ENCODE measurements at regions not wholly inside any gene's neighbourhood (a gene's known extent, or its start where the extent isn't known, plus 50 kb on each side); places are given as distances from the start of the nearest gene placed in this dataset.

- Histone ChIP-seq H3K36me3 (ENCODE audit: control insufficient read depth in 2 of 2, extremely low read depth in 1 of 2, insufficient read depth in 2 of 2, low read length in 2 of 2) (no peaks in the 10 kb centered on the region), H4K20me1 (ENCODE audit: control insufficient read depth, extremely low read depth, insufficient read depth, low read length) (no peaks in the 10 kb centered on the region), H3K9me3 (ENCODE audit: control insufficient read depth, low read depth, low read length) (peaks cover 3% of the 10 kb centered on the region), H3K4me2 (ENCODE audit: control insufficient read depth, extremely low read depth, insufficient read depth, low read depth, low read length) (no peak overlapping the region), H3K9me1 (ENCODE audit: control insufficient read depth, extremely low read depth, insufficient read depth, low read length) (no peaks in the 10 kb centered on the region), H3K27ac (ENCODE audit: control insufficient read depth, insufficient read depth, low read length) (no peak overlapping the region), H3K27me3 (ENCODE audit: control insufficient read depth, extremely low read depth, insufficient read depth, low read length) (no peaks in the 10 kb centered on the region), H3K4me1 (ENCODE audit: control insufficient read depth, extremely low read depth, insufficient read depth, low read length) (no peaks in the 10 kb centered on the region), H3K79me2 (ENCODE audit: control insufficient read depth, insufficient read depth, low read length) (no peaks in the 10 kb centered on the region), H2AFZ (ENCODE audit: control insufficient read depth, low read length) (no peak overlapping the region), H3K4me3 (ENCODE audit: control insufficient read depth in 2 of 3, extremely low read depth in 1 of 3, insufficient read depth in 2 of 3, low read depth in 1 of 3, low read length in 3 of 3) (no peak overlapping the region), H3K9ac (ENCODE audit: control insufficient read depth, extremely low read depth, insufficient read depth, low read length) (no peak overlapping the region)
- no peak for DNase-seq (ENCODE audit: low read depth, low spot score)
- dilution Hi-C loops (cut with MboI; ENCODE audit: extremely low pct_ligation_motif_present, low sequenced_read_pairs), result no loop called here
- TF ChIP-seq CTCF (optimal IDR thresholded peaks at IDR 0.05 in 1 of 3, IDR thresholded peaks at IDR 0.05 in 1 of 3, conservative IDR thresholded peaks at IDR 0.05 in 1 of 3; ENCODE audit: extremely low read depth in 1 of 3, insufficient read depth in 2 of 3, low read length in 3 of 3), result no peak
- no peak for TF ChIP-seq EZH2 (IDR thresholded peaks at IDR 0.05; ENCODE audit: low read length)
- no peak for FAIRE-seq
These were observed 59.7 kb upstream of the MAGI1 start for GRCh38 chr3:66098436-66098835.

GRCh38 chr3:66097647-66098046 is 58.9 kb upstream of the MAGI1 start:
- no peaks in the 10 kb centered on the region for H3K79me2 ChIP-seq (ENCODE audit: control insufficient read depth, insufficient read depth, low read length)
- H3K9me1 ChIP-seq (ENCODE audit: control insufficient read depth, extremely low read depth, insufficient read depth, low read length), result no peaks in the 10 kb centered on the region
- H3K4me1 ChIP-seq (ENCODE audit: control insufficient read depth, extremely low read depth, insufficient read depth, low read length), result no peaks in the 10 kb centered on the region
- H4K20me1 ChIP-seq (ENCODE audit: control insufficient read depth, extremely low read depth, insufficient read depth, low read length), result no peaks in the 10 kb centered on the region
- H2AFZ ChIP-seq (ENCODE audit: control insufficient read depth, low read length), result no peak overlapping the region
- no peak overlapping the region for H3K9ac ChIP-seq (ENCODE audit: control insufficient read depth, extremely low read depth, insufficient read depth, low read length)
- no peak for FAIRE-seq
- H3K9me3 ChIP-seq (ENCODE audit: control insufficient read depth, low read depth, low read length), result peaks cover 3% of the 10 kb centered on the region
- dilution Hi-C loops (cut with MboI; ENCODE audit: extremely low pct_ligation_motif_present, low sequenced_read_pairs), result no loop called here
- no peaks in the 10 kb centered on the region for H3K27me3 ChIP-seq (ENCODE audit: control insufficient read depth, extremely low read depth, insufficient read depth, low read length)
- H3K27ac ChIP-seq (ENCODE audit: control insufficient read depth, insufficient read depth, low read length), result no peak overlapping the region
- H3K36me3 ChIP-seq (ENCODE audit: control insufficient read depth in 2 of 2, extremely low read depth in 1 of 2, insufficient read depth in 2 of 2, low read length in 2 of 2), result no peaks in the 10 kb centered on the region
- TF ChIP-seq EZH2 (IDR thresholded peaks at IDR 0.05; ENCODE audit: low read length) (no peak), CTCF (optimal IDR thresholded peaks at IDR 0.05 in 1 of 3, IDR thresholded peaks at IDR 0.05 in 1 of 3, conservative IDR thresholded peaks at IDR 0.05 in 1 of 3; ENCODE audit: extremely low read depth in 1 of 3, insufficient read depth in 2 of 3, low read length in 3 of 3) (no peak)
- H3K4me2 ChIP-seq (ENCODE audit: control insufficient read depth, extremely low read depth, insufficient read depth, low read depth, low read length), result no peak overlapping the region
- DNase-seq (ENCODE audit: low read depth, low spot score), result no peak
- no peak overlapping the region for H3K4me3 ChIP-seq (ENCODE audit: control insufficient read depth in 2 of 3, extremely low read depth in 1 of 3, insufficient read depth in 2 of 3, low read depth in 1 of 3, low read length in 3 of 3)
